HEK293 (cell line): ENCODE measurements at regions not wholly inside any gene's neighbourhood (a gene's known extent, or its start where the extent isn't known, plus 50 kb on each side); places are given as distances from the start of the nearest gene placed in this dataset.

Experiments used
- CTCF ChIA-PET: fragments of 350-600 bp; formaldehyde crosslinking; extraction: SDS; loops from one replicate; lab custom pipeline; 2021; ENCODE audit warnings: antibody characterized with exemption; lab: Yijun Ruan, JAX
- POLR2A ChIA-PET: fragments of 300-600 bp; formaldehyde crosslinking; extraction: SDS; loops from one replicate; lab custom pipeline; 2020; ENCODE audit warnings: antibody characterized with exemption, inconsistent platforms; lab: Yijun Ruan, JAX
- H3K27ac ChIP-seq: fragments of 200-500 bp; sonication (Bioruptor generic); 2 replicates; pipeline ENCODE4 v1.5.1; 2014; ENCODE audit warnings: low read depth, low read length, control low read depth, inconsistent platforms; ENCODE audit errors: extremely low read depth
- H3K36me3 ChIP-seq, 2 experiments: fragments of 200-500 bp in 1 of 2; sonication (Bioruptor generic) in 1 of 2; 1 replicate in 1 of 2; 2 replicates in 1 of 2; pipeline ENCODE4 v1.5.1; 2014 to 2017; ENCODE audit warnings: inconsistent platforms in 2 of 2, low read length in 2 of 2; ENCODE audit not compliant: control insufficient read depth in 2 of 2, insufficient read depth in 1 of 2
- H3K4me1 ChIP-seq: fragments of 200-500 bp; sonication (Bioruptor generic); 2 replicates; pipeline ENCODE4 v1.5.1; 2014; ENCODE audit warnings: mild to moderate bottlenecking, low read length, inconsistent platforms; ENCODE audit not compliant: control insufficient read depth, insufficient read depth
- H3K4me3 ChIP-seq: 2 replicates; pipeline ENCODE4 v1.5.1; 2011; ENCODE audit warnings: low read depth, mild to moderate bottlenecking, control low read depth, low read length, moderate library complexity
- H3K9me3 ChIP-seq: fragments of 200-500 bp; sonication (Bioruptor generic); 2 replicates; pipeline ENCODE4 v1.5.1; 2014; ENCODE audit warnings: low read depth, low read length, inconsistent platforms; ENCODE audit not compliant: control insufficient read depth, insufficient read depth
- BCL11A ChIP-seq: fragments of 450-650 bp; formaldehyde crosslinking; IDR thresholded peaks from 2 replicates; pipeline ENCODE4 v1.5.1; 2016; ENCODE audit warnings: low read depth, missing biosample characterization, missing genetic modification characterization
- GFI1B ChIP-seq: fragments of 450-650 bp; formaldehyde crosslinking; IDR thresholded peaks from 2 replicates; pipeline ENCODE4 v1.5.1; 2016; ENCODE audit warnings: missing biosample characterization, missing genetic modification characterization
- GLI4 ChIP-seq: fragments of 450-650 bp; formaldehyde crosslinking; IDR thresholded peaks from 2 replicates; pipeline ENCODE4 v1.5.1; 2016; ENCODE audit warnings: missing biosample characterization, missing genetic modification characterization
- SETDB1 ChIP-seq: IDR thresholded peaks from one replicate; pipeline ENCODE4 v1.6.1; 2017; ENCODE audit warnings: mild to moderate bottlenecking, low read length, moderate library complexity, mixed read lengths; ENCODE audit not compliant: insufficient read length
- SP3 ChIP-seq: fragments of 450-650 bp; formaldehyde crosslinking; IDR thresholded peaks from 2 replicates; pipeline ENCODE4 v1.5.1; 2016; ENCODE audit warnings: missing biosample characterization, missing genetic modification characterization
- SP7 ChIP-seq: fragments of 450-650 bp; formaldehyde crosslinking; IDR thresholded peaks from 2 replicates; pipeline ENCODE4 v1.5.1; 2016; ENCODE audit warnings: missing biosample characterization, missing genetic modification characterization
- ZBTB1 ChIP-seq: fragments of 450-650 bp; formaldehyde crosslinking; IDR thresholded peaks from 2 replicates; pipeline ENCODE4 v1.5.1; 2016; ENCODE audit warnings: missing biosample characterization, missing genetic modification characterization
- ZEB2 ChIP-seq: fragments of 450-650 bp; formaldehyde crosslinking; IDR thresholded peaks from 2 replicates; pipeline ENCODE4 v1.5.1; 2016; ENCODE audit warnings: missing biosample characterization, missing genetic modification characterization
- ZFP69B ChIP-seq: fragments of 450-650 bp; formaldehyde crosslinking; IDR thresholded peaks from 2 replicates; pipeline ENCODE4 v1.5.1; 2016; ENCODE audit warnings: missing biosample characterization, missing genetic modification characterization
- ZNF114 ChIP-seq: fragments of 450-650 bp; formaldehyde crosslinking; IDR thresholded peaks from 2 replicates; pipeline ENCODE4 v1.5.0; 2017; ENCODE audit warnings: missing biosample characterization, missing genetic modification characterization
- ZNF157 ChIP-seq: fragments of 450-650 bp; formaldehyde crosslinking; IDR thresholded peaks from 2 replicates; pipeline ENCODE4 v1.5.1; 2016; ENCODE audit warnings: missing biosample characterization, missing genetic modification characterization
- ZNF169 ChIP-seq: fragments of 450-650 bp; formaldehyde crosslinking; IDR thresholded peaks from 2 replicates; pipeline ENCODE4 v1.5.1; 2016; ENCODE audit warnings: missing biosample characterization, missing genetic modification characterization
- ZNF23 ChIP-seq: fragments of 450-650 bp; formaldehyde crosslinking; IDR thresholded peaks from 2 replicates; pipeline ENCODE4 v1.5.1; 2016; ENCODE audit warnings: missing biosample characterization, missing genetic modification characterization, borderline replicate concordance
- ZNF274 ChIP-seq, 2 experiments: fragments of 200-500 bp in 1 of 2; fragments of 450-650 bp in 1 of 2; sonication (Bioruptor generic) in 1 of 2; formaldehyde crosslinking in 1 of 2; IDR thresholded peaks; 2 replicates each; pipeline versions ENCODE4 v1.5.1 to v1.6.1; 2014 to 2016; ENCODE audit warnings: borderline replicate concordance in 1 of 2, inconsistent platforms in 1 of 2, low read length in 1 of 2, missing biosample characterization in 1 of 2, missing genetic modification characterization in 1 of 2
- ZNF354C ChIP-seq: fragments of 450-650 bp; formaldehyde crosslinking; IDR thresholded peaks from 2 replicates; pipeline ENCODE4 v1.5.1; 2016; ENCODE audit warnings: missing biosample characterization, missing genetic modification characterization, low read depth, borderline replicate concordance
- ZNF48 ChIP-seq: fragments of 450-650 bp; formaldehyde crosslinking; IDR thresholded peaks from 2 replicates; pipeline ENCODE4 v1.5.1; 2016; ENCODE audit warnings: missing biosample characterization, missing genetic modification characterization
- ZNF521 ChIP-seq: fragments of 450-650 bp; formaldehyde crosslinking; IDR thresholded peaks from 2 replicates; pipeline ENCODE4 v1.5.1; 2017; ENCODE audit warnings: missing biosample characterization, mild to moderate bottlenecking, missing genetic modification characterization
- ZNF548 ChIP-seq: fragments of 450-650 bp; formaldehyde crosslinking; IDR thresholded peaks from 2 replicates; pipeline ENCODE4 v1.5.1; 2016; ENCODE audit warnings: missing biosample characterization, missing genetic modification characterization
- ZNF558 ChIP-seq: fragments of 450-650 bp; formaldehyde crosslinking; IDR thresholded peaks from 2 replicates; pipeline ENCODE4 v1.5.1; 2016; ENCODE audit warnings: missing biosample characterization, missing genetic modification characterization
- ZNF596 ChIP-seq: fragments of 450-650 bp; IDR thresholded peaks from 2 replicates; pipeline ENCODE4 v1.5.0; 2018; ENCODE audit warnings: missing biosample characterization, mild to moderate bottlenecking, missing genetic modification characterization, moderate library complexity
- ZNF830 ChIP-seq: fragments of 450-650 bp; IDR thresholded peaks from 2 replicates; pipeline ENCODE4 v1.5.0; 2018; ENCODE audit warnings: missing biosample characterization, missing genetic modification characterization, low read depth, mild to moderate bottlenecking, moderate library complexity
- ZNF843 ChIP-seq: fragments of 450-650 bp; formaldehyde crosslinking; IDR thresholded peaks from 2 replicates; pipeline ENCODE4 v1.5.1; 2016; ENCODE audit warnings: missing biosample characterization, missing genetic modification characterization
- TF ChIP-seq, protein P1 (sequence below): fragments of 450-650 bp; formaldehyde crosslinking; IDR thresholded peaks from 2 replicates; pipeline ENCODE4 v1.5.1; 2016; ENCODE audit warnings: missing biosample characterization, missing genetic modification characterization

DNA sequence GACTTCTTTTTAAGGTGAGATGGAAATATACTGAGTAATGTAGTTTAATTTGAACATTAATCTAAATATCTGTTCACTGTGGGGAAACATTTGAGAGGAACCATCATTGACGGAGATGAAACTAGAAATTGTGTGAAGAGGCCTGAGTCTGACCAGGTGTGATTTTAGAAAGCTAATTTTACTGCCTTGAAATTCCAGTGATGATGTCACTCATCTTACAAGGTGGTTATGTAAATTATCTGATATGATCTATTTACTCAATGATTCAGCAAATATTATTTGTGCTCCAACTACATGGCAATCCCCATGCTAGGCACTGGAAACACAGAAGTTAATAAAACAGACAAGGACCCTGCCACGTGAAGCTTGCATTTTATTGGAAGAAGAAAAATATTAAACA lies 435.7 kb upstream of the DCN start (continued):
- TF ChIP-seq ZNF830 (tag by site-specific recombination) (no peak), ZNF596 (tag by site-specific recombination) (no peak), SP7 (tag by site-specific recombination) (no peak)
- TF ChIP-seq, all 188 proteins: peak for 0

DNA sequence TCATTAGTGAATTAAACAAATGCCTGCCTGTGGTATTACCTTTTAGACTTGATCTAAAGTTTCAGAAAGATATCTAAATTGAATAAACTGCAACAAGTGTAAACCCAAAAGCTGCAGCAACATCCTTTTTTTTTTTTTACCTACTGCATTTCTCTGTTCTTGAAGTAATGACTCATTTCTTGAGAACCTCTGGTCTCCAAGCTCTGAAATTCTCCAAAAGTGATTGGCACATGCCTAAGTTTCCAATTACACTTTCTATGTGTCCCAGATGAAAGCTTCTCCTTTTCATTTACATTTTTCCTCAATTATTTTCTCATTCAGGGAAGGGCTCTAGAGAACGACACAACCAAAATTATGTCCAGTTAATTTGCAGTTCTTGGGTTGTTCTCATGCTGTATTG lies 435.2 kb upstream of the DCN start:
- H3K27ac ChIP-seq, result no peak overlapping the region
- POLR2A ChIA-PET, result no interaction called here
- TF ChIP-seq ZNF521 (no peak), GLI4 (tag by site-specific recombination) (no peak), ZNF274 (IDR thresholded peaks at IDR 0.05; ENCODE audit: low read length) (no peak), ZNF274 (tag by site-specific recombination; IDR thresholded peaks at IDR 0.05; ENCODE audit: borderline replicate concordance) (no peak), ZNF157 (tag by site-specific recombination) (no peak), ZNF354C (tag by site-specific recombination) (no peak), ZBTB1 (tag by site-specific recombination) (no peak), ZNF48 (tag by site-specific recombination) (no peak)
- TF ChIP-seq, protein P1, sequence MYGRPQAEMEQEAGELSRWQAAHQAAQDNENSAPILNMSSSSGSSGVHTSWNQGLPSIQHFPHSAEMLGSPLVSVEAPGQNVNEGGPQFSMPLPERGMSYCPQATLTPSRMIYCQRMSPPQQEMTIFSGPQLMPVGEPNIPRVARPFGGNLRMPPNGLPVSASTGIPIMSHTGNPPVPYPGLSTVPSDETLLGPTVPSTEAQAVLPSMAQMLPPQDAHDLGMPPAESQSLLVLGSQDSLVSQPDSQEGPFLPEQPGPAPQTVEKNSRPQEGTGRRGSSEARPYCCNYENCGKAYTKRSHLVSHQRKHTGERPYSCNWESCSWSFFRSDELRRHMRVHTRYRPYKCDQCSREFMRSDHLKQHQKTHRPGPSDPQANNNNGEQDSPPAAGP (tag by site-specific recombination), result no peak
- H3K4me3 ChIP-seq, result no peak overlapping the region
- H3K9me3 ChIP-seq, result no peaks in the 10 kb centered on the region
- CTCF ChIA-PET, result no interaction called here
- no peaks in the 10 kb centered on the region for H3K36me3 ChIP-seq
- no peaks in the 10 kb centered on the region for H3K4me1 ChIP-seq

DNA sequence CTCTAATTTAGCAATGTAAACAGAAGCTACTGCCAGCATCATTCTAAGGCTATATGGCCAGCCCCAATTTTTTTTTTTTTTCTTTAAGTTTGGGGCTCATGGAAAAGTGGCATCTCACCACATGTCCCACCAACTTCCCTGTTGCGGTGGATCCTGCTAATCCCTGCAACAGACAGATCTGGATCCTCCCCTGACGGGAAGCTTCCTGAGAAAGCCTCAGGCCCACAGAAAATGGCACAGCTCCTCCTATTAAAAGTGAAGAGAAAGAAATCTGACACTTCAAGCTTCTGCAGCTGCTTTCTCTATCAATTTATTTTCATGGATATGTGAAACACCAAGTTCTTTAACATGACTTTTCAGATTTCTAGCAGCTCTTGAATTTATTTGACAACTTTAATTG lies 433.8 kb upstream of the DCN start:
- TF ChIP-seq ZNF114, result no peak
- no peak for TF ChIP-seq SP3
- no peak for TF ChIP-seq ZNF558 (tag by site-specific recombination)
- no peak for TF ChIP-seq GFI1B (tag by site-specific recombination)
- no peak for TF ChIP-seq ZNF548 (tag by site-specific recombination)
- no peak for TF ChIP-seq ZNF843
- no peak for TF ChIP-seq SETDB1
- TF ChIP-seq ZNF169 (tag by site-specific recombination), result no peak
- no peak for TF ChIP-seq ZNF23 (tag by site-specific recombination)
- no peak for TF ChIP-seq BCL11A (tag by site-specific recombination)
- TF ChIP-seq ZEB2, result no peak
- no peak for TF ChIP-seq SP7 (tag by site-specific recombination)
- no peak for TF ChIP-seq ZFP69B (tag by site-specific recombination)
- CTCF ChIA-PET, result interaction anchor here (0.7 kb wide), 1 partner anchor 567 kb away, joined by 4 read pairs; no protein-coding TSS in a partner anchor
- H3K4me3 ChIP-seq, result no peak overlapping the region
- no peaks in the 10 kb centered on the region for H3K9me3 ChIP-seq
- no peaks in the 10 kb centered on the region for H3K36me3 ChIP-seq
- POLR2A ChIA-PET, result no interaction called here
- no peaks in the 10 kb centered on the region for H3K4me1 ChIP-seq
- no peak overlapping the region for H3K27ac ChIP-seq
